H9 (cell line): ENCODE measurements at regions not wholly inside any gene's neighbourhood (a gene's known extent, or its start where the extent isn't known, plus 50 kb on each side); places are given as distances from the start of the nearest gene placed in this dataset.

Source experiments
- DNase-seq: peaks from one replicate; pipeline ENCODE4 v3.0.0-alpha.2; 2017
- H2AFZ ChIP-seq: one replicate; pipeline ENCODE4 v1.6.1; 2013; ENCODE audit warnings: mild to moderate bottlenecking, low read length, control low read depth, moderate library complexity
- H2AK5ac ChIP-seq: 2 replicates; pipeline ENCODE4 v1.6.1; 2013; ENCODE audit warnings: low read length, control low read depth, mixed read lengths; ENCODE audit not compliant: insufficient read length
- H2BK120ac ChIP-seq: one replicate; pipeline ENCODE4 v1.6.1; 2013; ENCODE audit warnings: low read depth, mild to moderate bottlenecking, low read length, control low read depth, inconsistent platforms; ENCODE audit not compliant: poor library complexity, severe bottlenecking
- H2BK12ac ChIP-seq: 2 replicates; pipeline ENCODE4 v1.6.1; 2013; ENCODE audit warnings: low read length, control low read depth, mixed read lengths, low read depth; ENCODE audit not compliant: insufficient read length
- H2BK15ac ChIP-seq: 2 replicates; pipeline ENCODE4 v1.6.1; 2013; ENCODE audit warnings: low read depth, low read length, control low read depth
- H2BK20ac ChIP-seq: one replicate; pipeline ENCODE4 v1.6.1; 2013; ENCODE audit warnings: low read depth, mild to moderate bottlenecking, low read length, control low read depth, inconsistent platforms; ENCODE audit not compliant: poor library complexity, severe bottlenecking
- H2BK5ac ChIP-seq: 2 replicates; pipeline ENCODE4 v1.6.1; 2013; ENCODE audit warnings: low read length, control low read depth, mixed read lengths; ENCODE audit not compliant: insufficient read length
- H3K14ac ChIP-seq: 2 replicates; pipeline ENCODE4 v1.6.1; 2013; ENCODE audit warnings: low read length, control low read depth; ENCODE audit not compliant: insufficient read depth
- H3K18ac ChIP-seq: 2 replicates; pipeline ENCODE4 v1.6.1; 2013; ENCODE audit warnings: low read depth, mild to moderate bottlenecking, mixed read lengths, low read length, control low read depth; ENCODE audit not compliant: insufficient read length
- H3K23ac ChIP-seq: 2 replicates; pipeline ENCODE4 v1.6.1; 2013; ENCODE audit warnings: low read length, control low read depth, mixed read lengths, low read depth; ENCODE audit not compliant: insufficient read length
- H3K23me2 ChIP-seq: 2 replicates; pipeline ENCODE4 v1.6.1; 2013; ENCODE audit warnings: low read depth, mild to moderate bottlenecking, mixed read lengths, low read length, control low read depth; ENCODE audit not compliant: insufficient read length, poor library complexity, severe bottlenecking
- H3K27ac ChIP-seq: 2 replicates; pipeline ENCODE4 v1.5.1; 2013; ENCODE audit warnings: low read length, control low read depth, mixed read lengths, low read depth; ENCODE audit not compliant: insufficient read length
- H3K27me3 ChIP-seq: 2 replicates; pipeline ENCODE4 v1.6.1; 2013; ENCODE audit warnings: low read length, control low read depth, inconsistent platforms; ENCODE audit not compliant: insufficient read depth
- H3K4ac ChIP-seq: 2 replicates; pipeline ENCODE4 v1.6.1; 2013; ENCODE audit warnings: low read depth, mild to moderate bottlenecking, control low read depth, inconsistent platforms, low read length, moderate library complexity
- H3K4me1 ChIP-seq: 2 replicates; pipeline ENCODE4 v1.6.1; 2013; ENCODE audit warnings: low read length, control low read depth, inconsistent platforms; ENCODE audit not compliant: insufficient read depth
- H3K4me2 ChIP-seq: 2 replicates; pipeline ENCODE4 v1.6.1; 2013; ENCODE audit warnings: low read length, control low read depth, mixed read lengths; ENCODE audit not compliant: insufficient read length, insufficient read depth
- H3K56ac ChIP-seq: 2 replicates; pipeline ENCODE4 v1.6.1; 2013; ENCODE audit warnings: low read depth, mild to moderate bottlenecking, mixed read lengths, low read length, control low read depth; ENCODE audit not compliant: insufficient read length
- H3K79me1 ChIP-seq: 2 replicates; pipeline ENCODE4 v1.6.1; 2013; ENCODE audit warnings: low read depth, mild to moderate bottlenecking, moderate library complexity, low read length, control low read depth, inconsistent platforms; ENCODE audit not compliant: insufficient read depth, poor library complexity, severe bottlenecking
- H3K79me2 ChIP-seq: 2 replicates; pipeline ENCODE4 v1.6.1; 2013; ENCODE audit warnings: low read length, control low read depth, inconsistent platforms; ENCODE audit not compliant: insufficient read depth
- H3K9ac ChIP-seq: 2 replicates; pipeline ENCODE4 v1.6.1; 2013; ENCODE audit warnings: low read length, control low read depth, mixed read lengths; ENCODE audit not compliant: insufficient read length; ENCODE audit errors: extremely low read depth
- H3K9me3 ChIP-seq: one replicate; pipeline ENCODE4 v1.6.1; 2013; ENCODE audit warnings: low read depth, low read length, inconsistent platforms; ENCODE audit not compliant: control insufficient read depth
- H3T11ph ChIP-seq: one replicate; pipeline ENCODE4 v1.6.1; 2013; ENCODE audit warnings: mild to moderate bottlenecking, low read length, control low read depth, inconsistent platforms
- H4K20me1 ChIP-seq: one replicate; pipeline ENCODE4 v1.6.1; 2013; ENCODE audit not compliant: control insufficient read depth, insufficient read length, insufficient read depth
- H4K5ac ChIP-seq: 2 replicates; pipeline ENCODE4 v1.6.1; 2013; ENCODE audit warnings: low read depth, mild to moderate bottlenecking, mixed read lengths, low read length, control low read depth; ENCODE audit not compliant: insufficient read length
- H4K8ac ChIP-seq: replicated peaks from 2 replicates; pipeline ENCODE4 v1.6.1; 2013; ENCODE audit warnings: low read length, control low read depth, mixed read lengths, low read depth; ENCODE audit not compliant: insufficient read length
- H4K91ac ChIP-seq: 2 replicates; pipeline ENCODE4 v1.6.1; 2013; ENCODE audit warnings: low read depth, mild to moderate bottlenecking, moderate library complexity, mixed read lengths, low read length, control low read depth; ENCODE audit not compliant: insufficient read length
- H3K27ac Mint-ChIP-seq, 3 experiments: 2 replicates in 2 of 3; 3 replicates in 1 of 3; pipeline ENCODE4 v1.8.0; 2020 to 2021; ENCODE audit warnings: mixed read lengths in 3 of 3, mild to moderate bottlenecking in 1 of 3, moderate library complexity in 1 of 3
- H3K27me3 Mint-ChIP-seq: 2 replicates; pipeline ENCODE4 v1.8.0; 2021; ENCODE audit warnings: low read depth, mild to moderate bottlenecking, moderate library complexity, mixed read lengths
- H3K36me3 Mint-ChIP-seq, 3 experiments: 2 replicates in 2 of 3; 3 replicates in 1 of 3; pipeline ENCODE4 v1.8.0; 2020 to 2021; ENCODE audit warnings: low read depth in 3 of 3, mixed read lengths in 3 of 3; ENCODE audit not compliant: insufficient read depth in 1 of 3
- H3K4me1 Mint-ChIP-seq, 2 experiments: 2 replicates each; pipeline ENCODE4 v1.8.0; 2020; ENCODE audit warnings: mixed read lengths in 2 of 2
- H3K4me3 Mint-ChIP-seq, 2 experiments: 2 replicates in 1 of 2; 3 replicates in 1 of 2; pipeline ENCODE4 v1.8.0; 2020 to 2021; ENCODE audit warnings: mild to moderate bottlenecking in 2 of 2, mixed read lengths in 2 of 2, moderate library complexity in 1 of 2
- H3K9me3 Mint-ChIP-seq, 2 experiments: 2 replicates in 1 of 2; 3 replicates in 1 of 2; pipeline ENCODE4 v1.8.0; 2020; ENCODE audit warnings: mild to moderate bottlenecking in 2 of 2, mixed read lengths in 2 of 2, moderate library complexity in 1 of 2
- WGBS: extraction: QIAGEN DNeasy Blood & Tissue Kit; methylation state at CpG from one replicate; pipeline ENCODE4 v1.1.7; 2013; ENCODE audit warnings: missing lambda C conversion rate, low lambda C conversion rate, mixed read lengths; ENCODE audit not compliant: insufficient read length; ENCODE audit errors: extremely low coverage; 5-methylcytosine and 5-hydroxymethylcytosine counted together
- TF ChIP-seq, protein P1 (sequence below): fragments of 200-600 bp; sonication (generic); conservative IDR thresholded peaks from 3 replicates; pipeline ENCODE4 v1.8.0; 2021; ENCODE audit warnings: antibody characterized with exemption, mild to moderate bottlenecking

DNA sequence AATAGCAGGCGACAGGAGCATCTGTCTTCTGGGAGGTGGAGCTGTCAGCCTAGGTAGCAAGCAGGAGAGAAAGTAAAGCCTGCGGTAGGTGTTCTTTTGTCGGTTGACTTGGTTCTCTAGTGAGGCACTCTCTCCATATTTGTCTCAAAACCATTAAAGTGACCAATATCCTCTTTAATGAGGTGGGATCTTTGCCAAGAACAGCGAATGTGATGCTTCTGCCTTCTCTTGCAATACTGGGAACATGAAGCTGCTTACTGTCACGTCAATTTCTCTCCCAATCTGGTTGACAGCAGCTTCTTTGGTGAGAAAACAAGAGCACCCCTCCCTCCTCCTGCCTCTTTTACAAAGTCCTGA, 176.7 kb downstream of the ABCC12 start:
- Histone ChIP-seq H3K79me1 (no peaks in the 10 kb centered on the region), H3K18ac (no peak overlapping the region), H4K20me1 (no peaks in the 10 kb centered on the region), H2BK20ac (no peak overlapping the region), H4K5ac (no peak overlapping the region), H3K23ac (no peak overlapping the region), H3K79me2 (no peaks in the 10 kb centered on the region), H2AK5ac (no peak overlapping the region), H3K27ac (no peak overlapping the region), H3T11ph (no peak overlapping the region), H2BK120ac (no peak overlapping the region), H2BK5ac (no peak overlapping the region), H3K4me1 (0 out of 2 replicates have a peak, but pooled peaks cover 2% of the 10 kb centered on the region), H3K9ac (no peak overlapping the region), H2BK15ac (no peak overlapping the region), H3K56ac (no peak overlapping the region), H2BK12ac (no peak overlapping the region), H4K91ac (no peak overlapping the region), H3K27me3 (no peaks in the 10 kb centered on the region), H3K4me2 (no peak overlapping the region), H3K4ac (no peak overlapping the region), H3K23me2 (no peaks in the 10 kb centered on the region), H3K9me3 (no peaks in the 10 kb centered on the region), H3K14ac (no peak overlapping the region), H2AFZ (no peak overlapping the region), H4K8ac (no peak overlapping the region)
- peaks cover 8% of the 10 kb centered on the region for H3K27me3 Mint-ChIP-seq
- WGBS = no CpG with 5 or more reads among the region's 5 CpGs
- H3K4me1 Mint-ChIP-seq = peaks cover 13 to 15% of the 10 kb centered on the region in 2 experiments
- no peaks in the 10 kb centered on the region for H3K36me3 Mint-ChIP-seq
- no peak for DNase-seq
- no peak overlapping the region for H3K27ac Mint-ChIP-seq
- no peaks in the 10 kb centered on the region for H3K9me3 Mint-ChIP-seq
- no peak overlapping the region for H3K4me3 Mint-ChIP-seq
- TF ChIP-seq, protein P1, sequence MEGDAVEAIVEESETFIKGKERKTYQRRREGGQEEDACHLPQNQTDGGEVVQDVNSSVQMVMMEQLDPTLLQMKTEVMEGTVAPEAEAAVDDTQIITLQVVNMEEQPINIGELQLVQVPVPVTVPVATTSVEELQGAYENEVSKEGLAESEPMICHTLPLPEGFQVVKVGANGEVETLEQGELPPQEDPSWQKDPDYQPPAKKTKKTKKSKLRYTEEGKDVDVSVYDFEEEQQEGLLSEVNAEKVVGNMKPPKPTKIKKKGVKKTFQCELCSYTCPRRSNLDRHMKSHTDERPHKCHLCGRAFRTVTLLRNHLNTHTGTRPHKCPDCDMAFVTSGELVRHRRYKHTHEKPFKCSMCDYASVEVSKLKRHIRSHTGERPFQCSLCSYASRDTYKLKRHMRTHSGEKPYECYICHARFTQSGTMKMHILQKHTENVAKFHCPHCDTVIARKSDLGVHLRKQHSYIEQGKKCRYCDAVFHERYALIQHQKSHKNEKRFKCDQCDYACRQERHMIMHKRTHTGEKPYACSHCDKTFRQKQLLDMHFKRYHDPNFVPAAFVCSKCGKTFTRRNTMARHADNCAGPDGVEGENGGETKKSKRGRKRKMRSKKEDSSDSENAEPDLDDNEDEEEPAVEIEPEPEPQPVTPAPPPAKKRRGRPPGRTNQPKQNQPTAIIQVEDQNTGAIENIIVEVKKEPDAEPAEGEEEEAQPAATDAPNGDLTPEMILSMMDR = no peak
